OCI-LY3 (cell line): ENCODE measurements at regions not wholly inside any gene's neighbourhood (a gene's known extent, or its start where the extent isn't known, plus 50 kb on each side); places are given as distances from the start of the nearest gene placed in this dataset.

Experiments used
- EZH2phosphoT487 ChIP-seq: fragments of 200-600 bp; shearing (Covaris generic); IDR thresholded peaks from 2 replicates; pipeline ENCODE4 v1.6.1; 2018; ENCODE audit warnings: antibody characterized with exemption, mixed run types, low read depth
- TF ChIP-seq, protein P1 (sequence below): fragments of 200-600, 300-600 bp; sonication (generic); IDR thresholded peaks from 2 replicates; pipeline ENCODE4 v1.5.1; 2014; ENCODE audit warnings: antibody characterized with exemption, low read length, low read depth

DNA sequence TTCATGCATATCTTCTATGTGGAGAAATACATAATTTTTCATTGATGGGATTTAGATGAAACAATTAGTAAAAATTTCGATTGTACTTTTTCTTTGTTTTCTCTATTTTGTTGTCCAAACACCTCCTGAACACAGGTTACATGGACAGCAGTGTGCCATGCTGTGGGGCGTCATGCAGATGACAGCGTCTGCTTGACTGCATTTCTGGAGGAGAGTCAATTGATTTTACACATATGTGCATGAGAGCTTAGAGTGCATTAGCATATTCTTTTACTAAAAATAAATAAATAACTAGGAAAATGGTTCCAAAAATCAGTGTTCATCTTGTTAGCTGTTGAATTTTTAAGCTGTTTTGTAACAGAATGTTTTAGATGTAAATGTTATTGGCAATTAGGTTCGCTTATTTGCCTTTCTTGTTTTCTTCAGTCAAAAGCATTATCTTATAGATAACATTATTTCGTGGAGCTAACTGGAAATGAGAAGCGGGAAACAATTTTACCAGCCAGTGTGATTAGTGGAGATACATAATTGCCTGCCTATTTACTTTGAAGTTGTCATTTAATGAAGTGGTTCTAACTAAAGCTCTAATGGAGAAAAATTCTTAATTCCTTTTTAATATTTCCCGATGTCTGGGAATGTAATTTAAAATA is 82.7 kb upstream of the VGLL3 start:
- TF ChIP-seq, protein P1, sequence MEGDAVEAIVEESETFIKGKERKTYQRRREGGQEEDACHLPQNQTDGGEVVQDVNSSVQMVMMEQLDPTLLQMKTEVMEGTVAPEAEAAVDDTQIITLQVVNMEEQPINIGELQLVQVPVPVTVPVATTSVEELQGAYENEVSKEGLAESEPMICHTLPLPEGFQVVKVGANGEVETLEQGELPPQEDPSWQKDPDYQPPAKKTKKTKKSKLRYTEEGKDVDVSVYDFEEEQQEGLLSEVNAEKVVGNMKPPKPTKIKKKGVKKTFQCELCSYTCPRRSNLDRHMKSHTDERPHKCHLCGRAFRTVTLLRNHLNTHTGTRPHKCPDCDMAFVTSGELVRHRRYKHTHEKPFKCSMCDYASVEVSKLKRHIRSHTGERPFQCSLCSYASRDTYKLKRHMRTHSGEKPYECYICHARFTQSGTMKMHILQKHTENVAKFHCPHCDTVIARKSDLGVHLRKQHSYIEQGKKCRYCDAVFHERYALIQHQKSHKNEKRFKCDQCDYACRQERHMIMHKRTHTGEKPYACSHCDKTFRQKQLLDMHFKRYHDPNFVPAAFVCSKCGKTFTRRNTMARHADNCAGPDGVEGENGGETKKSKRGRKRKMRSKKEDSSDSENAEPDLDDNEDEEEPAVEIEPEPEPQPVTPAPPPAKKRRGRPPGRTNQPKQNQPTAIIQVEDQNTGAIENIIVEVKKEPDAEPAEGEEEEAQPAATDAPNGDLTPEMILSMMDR, result no peak
- TF ChIP-seq EZH2phosphoT487, result no peak
